NT2/D1 (cell line): ENCODE measurements at regions not wholly inside any gene's neighbourhood (a gene's known extent, or its start where the extent isn't known, plus 50 kb on each side); places are given as distances from the start of the nearest gene placed in this dataset.

ENCODE experiments used
- YY1 ChIP-seq: IDR thresholded peaks from 2 replicates; pipeline ENCODE4 v1.6.1; 2011; ENCODE audit not compliant: insufficient read length, insufficient read depth
- ZNF274 ChIP-seq: IDR thresholded peaks from 2 replicates; pipeline ENCODE4 v1.6.1; 2011; ENCODE audit warnings: mild to moderate bottlenecking, low read depth, low read length

GRCh38 chr16:73459586-73459985, 411.7 kb upstream of the ZFHX3 start:
- TF ChIP-seq YY1 = no peak
- TF ChIP-seq ZNF274 = no peak
